Endothelial cell of umbilical vein (primary cell): ENCODE measurements at regions not wholly inside any gene's neighbourhood (a gene's known extent, or its start where the extent isn't known, plus 50 kb on each side); places are given as distances from the start of the nearest gene placed in this dataset.

ENCODE experiments used
- EZH2 ChIP-seq: IDR thresholded peaks from 2 replicates; pipeline ENCODE4 v1.6.1; 2012; ENCODE audit warnings: borderline replicate concordance, low read depth, mild to moderate bottlenecking, moderate library complexity, low read length, inconsistent platforms; ENCODE audit not compliant: severe bottlenecking
- FOS ChIP-seq: IDR thresholded peaks from 2 replicates; pipeline ENCODE4 v1.6.1; 2011; ENCODE audit warnings: mild to moderate bottlenecking, low read length, moderate library complexity, borderline replicate concordance; ENCODE audit not compliant: insufficient read depth
- GATA2 ChIP-seq: IDR thresholded peaks from 2 replicates; pipeline ENCODE4 v1.7.0; 2011; ENCODE audit warnings: low read depth, mild to moderate bottlenecking, moderate library complexity, mixed read lengths, low read length; ENCODE audit not compliant: insufficient read length, insufficient read depth
- JUN ChIP-seq: IDR thresholded peaks from 2 replicates; pipeline ENCODE4 v1.6.1; 2011; ENCODE audit warnings: borderline replicate concordance, low read depth; ENCODE audit not compliant: insufficient read length, insufficient read depth
- POLR2A ChIP-seq: IDR thresholded peaks from 2 replicates; pipeline ENCODE4 v1.6.1; 2012; ENCODE audit warnings: low read depth, mild to moderate bottlenecking, control low read depth, low read length
- POLR2AphosphoS5 ChIP-seq: IDR thresholded peaks from 2 replicates; pipeline ENCODE4 v1.6.1; 2012; ENCODE audit warnings: low read depth, mild to moderate bottlenecking, control low read depth, low read length, moderate library complexity; ENCODE audit not compliant: insufficient read depth
- TF ChIP-seq, protein P1 (sequence below), 2 donors: IDR thresholded peaks; 1 replicate in 1 of 2; 2 replicates in 1 of 2; pipeline ENCODE4 v1.5.1; 2011; ENCODE audit warnings: low read length in 2 of 2, mild to moderate bottlenecking in 2 of 2, moderate library complexity in 2 of 2, control low read depth in 1 of 2, inconsistent platforms in 1 of 2, low read depth in 1 of 2; ENCODE audit not compliant: insufficient read depth in 1 of 2; ENCODE audit errors: extremely low read depth in 1 of 2
- TF ChIP-seq, protein P2 (sequence below): IDR thresholded peaks from 2 replicates; pipeline ENCODE4 v1.6.1; 2011; ENCODE audit not compliant: insufficient read depth, insufficient read length

DNA sequence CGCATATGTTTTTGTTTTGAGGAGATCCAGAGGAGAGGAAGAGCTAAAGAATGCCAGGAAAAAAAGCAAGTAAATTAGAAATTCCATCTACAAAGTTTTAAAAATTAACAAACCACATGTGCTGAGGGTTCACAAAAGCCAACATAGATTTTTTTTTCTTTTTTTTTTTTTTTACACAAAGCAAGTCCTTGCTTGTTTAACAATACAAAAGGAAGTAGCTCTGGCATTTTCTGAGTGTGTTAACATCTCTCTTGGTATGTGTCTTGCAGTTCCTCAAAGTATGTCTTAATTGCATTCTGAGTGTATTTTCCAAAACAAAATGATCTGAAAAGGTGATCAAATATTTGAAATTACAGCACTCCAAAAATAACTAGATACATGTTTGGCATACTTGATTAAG lies 1682.7 kb upstream of the AGA start:
- TF ChIP-seq POLR2A (no peak), EZH2 (no peak), POLR2AphosphoS5 (no peak), JUN (no peak), GATA2 (no peak), FOS (no peak)
- TF ChIP-seq, protein P1, sequence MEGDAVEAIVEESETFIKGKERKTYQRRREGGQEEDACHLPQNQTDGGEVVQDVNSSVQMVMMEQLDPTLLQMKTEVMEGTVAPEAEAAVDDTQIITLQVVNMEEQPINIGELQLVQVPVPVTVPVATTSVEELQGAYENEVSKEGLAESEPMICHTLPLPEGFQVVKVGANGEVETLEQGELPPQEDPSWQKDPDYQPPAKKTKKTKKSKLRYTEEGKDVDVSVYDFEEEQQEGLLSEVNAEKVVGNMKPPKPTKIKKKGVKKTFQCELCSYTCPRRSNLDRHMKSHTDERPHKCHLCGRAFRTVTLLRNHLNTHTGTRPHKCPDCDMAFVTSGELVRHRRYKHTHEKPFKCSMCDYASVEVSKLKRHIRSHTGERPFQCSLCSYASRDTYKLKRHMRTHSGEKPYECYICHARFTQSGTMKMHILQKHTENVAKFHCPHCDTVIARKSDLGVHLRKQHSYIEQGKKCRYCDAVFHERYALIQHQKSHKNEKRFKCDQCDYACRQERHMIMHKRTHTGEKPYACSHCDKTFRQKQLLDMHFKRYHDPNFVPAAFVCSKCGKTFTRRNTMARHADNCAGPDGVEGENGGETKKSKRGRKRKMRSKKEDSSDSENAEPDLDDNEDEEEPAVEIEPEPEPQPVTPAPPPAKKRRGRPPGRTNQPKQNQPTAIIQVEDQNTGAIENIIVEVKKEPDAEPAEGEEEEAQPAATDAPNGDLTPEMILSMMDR (IDR thresholded peaks at IDR 0.05; ENCODE audit: extremely low read depth in 1 of 2, insufficient read depth in 1 of 2, low read depth in 1 of 2, low read length in 2 of 2) = no peak
- TF ChIP-seq, protein P2, sequence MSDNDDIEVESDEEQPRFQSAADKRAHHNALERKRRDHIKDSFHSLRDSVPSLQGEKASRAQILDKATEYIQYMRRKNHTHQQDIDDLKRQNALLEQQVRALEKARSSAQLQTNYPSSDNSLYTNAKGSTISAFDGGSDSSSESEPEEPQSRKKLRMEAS = no peak
